GM21825 (cell line): ENCODE measurements at regions not wholly inside any gene's neighbourhood (a gene's known extent, or its start where the extent isn't known, plus 50 kb on each side); places are given as distances from the start of the nearest gene placed in this dataset.
"Not testable (repeated sequence)": the region's sequence is repeated elsewhere in the genome, so short reads cannot be mapped to it uniquely, and the experiment has no call there.

ENCODE experiments used
- ATAC-seq: cut with Tn5 transposase; IDR thresholded peaks from one replicate; pipeline ENCODE4 v1.9.1; 2021; ENCODE audit warnings: mild to moderate bottlenecking, moderate library complexity; ENCODE audit not compliant: unreplicated experiment

- no peak for ATAC-seq
These were observed 161.1 kb upstream of the IRF2BP2 start for GRCh38 chr1:234770924-234771540.

DNA sequence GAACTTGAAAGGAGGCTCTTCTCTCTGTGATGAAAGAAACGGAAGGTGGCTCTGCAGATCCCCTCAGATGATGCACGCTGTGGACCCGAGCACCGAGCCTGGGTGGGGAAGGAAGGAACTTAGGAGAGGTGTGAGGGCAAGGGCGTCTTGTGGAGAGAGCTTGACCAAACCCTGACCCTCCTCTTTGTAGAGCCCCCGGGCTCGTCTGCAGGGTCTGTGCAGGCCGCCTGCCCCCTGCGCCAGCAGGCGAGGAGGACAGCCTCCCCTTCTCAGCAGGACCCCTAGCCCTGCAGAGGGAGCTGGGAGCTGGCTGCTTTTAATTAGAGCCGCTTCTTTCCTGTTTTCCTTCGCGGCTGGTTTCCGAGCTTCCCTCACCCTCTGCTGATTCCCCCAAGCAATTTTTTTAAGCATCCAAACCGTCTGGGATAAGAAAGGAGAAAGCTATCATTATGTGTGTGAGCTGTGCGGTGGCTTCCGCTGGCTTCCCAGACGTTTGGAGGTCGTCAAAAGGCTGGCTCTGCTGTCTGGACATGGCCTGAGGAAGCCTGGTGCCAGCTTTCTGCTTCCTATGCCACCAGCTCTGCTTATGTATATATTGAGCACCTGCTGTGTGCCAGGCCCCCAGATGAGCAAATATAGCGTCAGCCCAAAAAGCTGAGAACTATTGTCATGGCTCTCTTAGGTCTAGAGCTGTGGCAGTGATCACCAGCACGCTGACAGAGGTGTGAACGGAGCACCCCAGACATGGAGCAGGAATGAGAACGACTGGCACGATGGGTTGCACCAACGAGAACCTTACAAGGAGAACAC is 160.2 kb upstream of the IRF2BP2 start:
- no peak for ATAC-seq

DNA sequence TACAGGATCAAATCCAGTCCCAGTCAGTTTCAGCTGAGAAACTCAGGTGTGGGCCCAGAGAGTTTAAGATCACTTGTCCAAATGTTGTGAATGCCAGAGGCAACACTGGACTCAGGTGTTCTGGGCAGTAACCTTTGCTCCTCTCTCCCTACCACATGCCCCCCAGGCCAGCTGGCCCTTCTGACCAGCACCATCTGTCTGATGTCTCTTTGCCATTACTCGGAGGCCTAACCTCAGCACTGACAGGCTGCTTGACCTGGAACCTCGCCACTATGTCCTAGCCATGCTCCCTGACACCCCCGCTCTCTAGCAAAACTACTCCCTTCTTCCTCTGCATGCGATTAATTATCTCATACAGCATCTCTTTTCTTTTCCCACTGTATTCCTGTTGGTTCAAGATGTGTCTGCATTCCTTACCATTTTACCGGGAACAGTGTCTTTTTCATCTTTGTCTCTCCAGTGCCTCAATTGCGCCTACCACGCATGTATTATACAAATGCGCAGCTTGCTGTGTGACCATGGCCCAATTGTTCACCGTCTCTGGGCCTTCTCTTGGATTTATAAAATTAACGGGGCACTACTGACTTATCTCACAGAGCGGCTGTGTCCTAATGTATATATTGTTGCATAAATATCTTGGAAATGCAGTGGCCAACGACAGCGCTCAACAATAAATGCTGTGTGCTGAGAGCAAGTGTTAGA is 159.5 kb upstream of the IRF2BP2 start:
- ATAC-seq, result no peak

DNA sequence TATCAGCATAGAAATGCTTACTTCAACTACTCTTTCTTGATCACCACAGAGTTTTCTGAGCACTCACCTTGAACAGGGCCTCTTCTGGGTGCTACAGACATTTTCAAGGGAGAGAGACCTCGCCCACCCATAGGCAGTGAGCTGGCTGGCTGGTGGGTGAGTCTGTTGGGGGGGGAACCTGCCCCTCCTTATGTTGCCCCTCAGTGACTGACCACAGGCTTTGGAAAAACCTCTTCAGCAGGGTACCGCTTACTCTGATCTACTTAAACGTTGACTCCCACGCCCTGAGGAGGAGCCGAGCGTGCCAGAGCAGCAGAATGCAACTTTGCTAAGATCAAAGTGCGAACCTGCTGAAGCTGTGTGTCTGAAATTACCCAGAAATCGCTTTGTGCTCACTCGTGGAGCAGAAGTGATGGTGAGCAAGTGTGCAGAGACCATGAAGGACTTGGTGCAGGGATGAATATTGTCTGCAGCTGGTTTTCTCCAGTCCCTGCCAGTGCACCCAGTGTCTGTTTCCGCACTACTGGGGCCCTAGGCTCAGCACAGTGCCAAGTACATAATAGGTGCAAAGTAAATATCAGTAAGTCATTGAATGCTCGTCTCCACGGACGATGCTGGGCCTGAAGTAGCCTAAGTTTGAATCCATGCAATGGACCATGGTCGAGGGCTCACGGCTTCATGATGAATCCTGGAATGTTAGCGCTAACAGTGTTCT is 158.7 kb upstream of the IRF2BP2 start:
- ATAC-seq, result no peak

- no peak for ATAC-seq
These were observed 158.2 kb upstream of the IRF2BP2 start for GRCh38 chr1:234768171-234768568.

DNA sequence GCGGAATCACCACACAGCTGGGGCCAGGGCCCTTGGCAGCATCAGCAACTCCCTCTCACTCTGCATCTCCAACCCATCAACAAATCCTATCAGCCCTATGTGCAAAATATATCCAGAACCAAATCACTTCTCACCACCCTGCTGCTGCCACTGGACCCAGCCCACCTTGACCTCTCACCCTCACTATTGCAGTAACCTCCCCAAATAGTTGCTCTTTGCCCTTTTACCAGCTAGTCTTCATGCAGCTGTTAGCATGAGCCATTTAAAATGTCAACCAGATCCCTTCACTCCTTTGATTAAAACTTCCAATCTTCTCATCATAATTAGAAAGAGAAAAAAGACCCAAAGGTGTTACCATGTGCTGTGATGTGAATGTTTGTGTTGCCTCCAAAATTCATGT is 155.7 kb upstream of the IRF2BP2 start:
- no peak for ATAC-seq

GRCh38 chr1:234765181-234765580 is 155.2 kb upstream of the IRF2BP2 start:
- ATAC-seq, result no peak

DNA sequence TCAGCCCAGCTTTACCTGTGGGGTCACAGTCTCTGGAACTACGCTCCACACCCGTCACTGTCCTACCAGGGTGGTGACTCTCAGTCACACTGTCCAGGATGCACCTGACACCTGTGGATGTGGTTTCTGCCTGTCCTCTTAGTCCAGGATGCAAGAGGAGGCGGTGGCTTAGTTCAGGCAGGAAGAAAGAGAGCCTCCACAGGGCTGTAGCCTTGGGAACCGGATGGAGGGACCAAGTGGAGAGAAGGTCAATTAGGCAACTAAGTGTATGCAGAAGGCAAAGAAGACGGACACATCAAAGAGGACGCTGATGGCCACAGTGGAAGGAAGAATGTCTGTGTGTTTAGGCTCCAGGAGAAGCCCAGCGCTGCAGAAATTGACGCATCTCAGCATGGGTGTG is 153.9 kb upstream of the IRF2BP2 start:
- no peak for ATAC-seq

DNA sequence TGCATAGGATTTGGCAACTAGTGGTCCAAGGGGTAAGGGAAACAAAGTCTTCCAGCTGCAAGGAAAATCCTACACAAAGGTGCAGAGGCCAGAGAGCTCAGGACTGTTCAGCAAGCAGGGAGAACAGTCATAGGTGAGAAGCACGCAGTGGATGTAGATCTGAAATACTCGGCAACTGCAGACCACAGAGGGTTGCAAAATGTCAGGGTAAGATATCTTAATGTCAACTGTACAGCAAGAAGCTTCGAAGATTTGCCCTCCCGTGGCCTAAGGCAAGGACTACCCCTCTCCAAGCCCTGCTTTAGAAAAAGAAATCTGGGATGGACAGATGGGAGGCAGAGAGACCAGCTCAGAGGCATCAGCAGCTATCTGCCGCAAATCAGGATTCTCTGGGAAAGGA is 153.4 kb upstream of the IRF2BP2 start:
- no peak for ATAC-seq

DNA sequence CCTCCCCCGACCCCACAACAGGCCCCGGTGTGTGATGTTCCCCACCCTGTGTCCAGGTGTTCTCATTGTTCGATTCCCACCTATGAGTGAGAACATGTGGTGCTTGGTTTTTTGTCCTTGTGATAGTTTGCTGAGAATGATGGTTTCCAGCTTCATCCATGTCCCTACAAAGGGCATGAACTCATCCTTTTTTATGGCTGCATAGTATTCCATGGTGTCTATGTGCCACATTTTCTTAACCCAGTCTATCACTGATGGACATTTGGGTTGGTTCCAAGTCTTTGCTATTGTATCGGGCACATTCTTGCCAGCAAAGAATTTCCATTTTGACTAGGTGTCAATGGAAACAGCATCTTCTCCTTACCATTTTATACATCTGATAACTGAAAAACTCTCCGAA is 152.1 kb upstream of the IRF2BP2 start:
- ATAC-seq, result not testable (repeated sequence)

DNA sequence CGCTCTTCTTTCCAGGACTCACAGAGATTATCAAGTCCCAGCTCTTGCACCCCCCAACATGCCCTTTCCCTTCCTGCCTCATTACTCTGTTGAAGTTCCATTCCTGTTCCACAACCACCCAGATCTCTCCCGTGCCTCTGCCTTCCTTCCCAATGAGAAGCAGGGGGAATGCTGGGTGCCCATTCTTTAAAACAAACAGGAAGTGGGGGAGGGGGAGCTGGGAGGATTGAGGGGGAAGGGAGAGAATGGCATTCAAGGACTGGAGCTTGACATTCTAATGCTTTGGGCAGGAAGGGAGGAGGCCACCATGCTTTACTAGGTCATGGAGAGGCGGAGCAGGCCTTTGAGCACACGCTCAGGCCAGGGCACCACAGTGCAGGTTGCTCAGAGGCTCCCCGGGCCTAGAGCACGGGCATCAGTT is 150.3 kb upstream of the IRF2BP2 start:
- ATAC-seq, result no peak

GRCh38 chr1:234759888-234760287 is 149.9 kb upstream of the IRF2BP2 start:
- ATAC-seq, result no peak

GRCh38 chr1:234758851-234759250 is 148.9 kb upstream of the IRF2BP2 start:
- no peak for ATAC-seq

DNA sequence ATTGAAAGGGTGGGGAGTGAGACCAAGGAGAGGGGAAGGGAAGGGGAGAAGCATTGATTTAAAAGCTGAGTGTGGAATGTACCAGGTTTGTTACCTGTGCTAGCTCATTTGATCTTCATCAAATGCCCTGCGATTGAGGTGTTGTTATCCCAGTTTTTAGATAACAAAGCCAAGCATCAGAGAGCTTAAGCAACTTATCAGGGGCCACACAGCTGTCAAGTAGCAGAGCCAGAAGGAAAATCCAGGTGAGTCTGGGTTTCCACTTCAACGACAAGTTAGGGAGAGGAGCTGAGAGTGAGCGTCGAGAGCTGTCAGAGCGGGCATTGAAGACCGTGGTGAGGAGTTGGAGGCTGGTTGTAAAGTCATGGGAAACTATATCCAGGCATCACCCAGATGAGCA is 146.9 kb upstream of the IRF2BP2 start:
- no peak for ATAC-seq

DNA sequence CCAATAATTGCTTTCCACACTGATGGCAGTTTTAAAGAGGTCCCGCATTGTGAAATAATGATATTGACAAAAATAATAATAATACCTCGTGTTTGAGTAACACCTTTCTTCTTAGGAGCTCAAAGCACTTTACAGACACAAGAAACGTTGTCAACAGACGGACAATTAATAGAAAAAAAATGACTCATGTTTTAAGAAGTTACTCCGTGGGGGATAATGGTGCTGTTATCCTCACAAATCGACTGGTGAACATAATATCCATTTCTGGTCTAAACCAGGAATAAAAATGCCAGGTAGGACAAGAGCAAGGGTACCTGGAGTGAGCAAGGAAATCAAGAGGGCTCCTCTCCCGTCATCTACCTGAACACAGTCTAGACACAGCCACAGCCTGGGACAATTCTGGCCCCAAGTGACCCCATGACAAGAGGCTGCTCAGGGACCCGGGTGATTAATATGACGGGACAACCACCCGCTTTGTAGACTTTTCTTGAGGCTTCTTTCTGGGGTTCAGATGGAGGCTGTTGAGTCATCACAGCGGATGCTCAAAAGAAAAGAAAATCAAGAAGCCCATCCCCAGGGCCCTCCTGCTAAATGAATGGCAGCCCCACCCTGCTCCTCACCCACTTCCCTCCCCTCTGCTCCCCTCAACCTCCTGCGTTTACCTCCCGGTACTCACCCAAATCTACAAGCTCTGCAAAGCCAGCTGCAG is 146.2 kb upstream of the IRF2BP2 start:
- ATAC-seq, result no peak

GRCh38 chr1:234755449-234755863 is 145.5 kb upstream of the IRF2BP2 start:
- no peak for ATAC-seq

GRCh38 chr1:234753979-234754378 is 144.0 kb upstream of the IRF2BP2 start:
- no peak for ATAC-seq

DNA sequence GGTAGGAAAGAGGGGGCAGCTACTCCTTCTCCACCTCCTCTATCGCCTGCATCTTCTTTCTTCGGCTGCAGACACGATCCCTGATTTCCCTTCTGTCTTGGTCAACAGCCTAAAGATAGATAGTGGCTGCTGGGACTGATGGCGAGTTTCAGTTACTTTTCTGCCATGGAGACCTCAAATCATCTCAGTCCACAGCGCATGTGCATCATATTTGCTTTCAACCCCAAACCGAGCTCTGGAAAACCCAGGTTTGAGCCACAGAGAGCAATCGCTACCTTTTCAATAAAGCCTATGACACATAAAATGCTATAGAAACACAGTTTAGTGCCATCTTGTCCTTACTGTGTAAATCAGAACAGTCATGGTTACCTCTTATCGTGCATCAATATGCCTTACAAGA is 142.9 kb upstream of the IRF2BP2 start:
- no peak for ATAC-seq

DNA sequence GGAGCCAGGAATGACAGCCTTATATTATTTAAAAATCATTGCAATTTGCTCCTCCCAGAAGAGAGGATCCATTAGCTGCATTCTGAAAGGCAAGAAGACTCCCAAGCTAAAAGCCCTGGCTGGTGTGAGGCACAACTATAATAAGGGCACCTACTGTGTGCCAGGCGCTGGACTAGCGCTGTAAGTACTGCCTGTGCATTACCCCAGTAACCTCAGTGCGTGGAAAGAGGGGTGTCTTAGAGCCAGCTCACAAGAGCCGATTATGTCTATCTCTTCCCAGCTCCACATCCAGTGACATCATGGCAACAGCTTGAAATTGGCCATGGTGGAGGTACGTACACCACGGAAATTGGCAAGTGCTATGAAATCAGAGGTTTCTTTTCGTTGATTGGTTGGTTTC is 141.7 kb upstream of the IRF2BP2 start:
- ATAC-seq, result no peak

- no peak for ATAC-seq
These were observed 141.1 kb upstream of the IRF2BP2 start for GRCh38 chr1:234750922-234751627.
